ENCODE measurements at regions not wholly inside any gene's neighbourhood (a gene's known extent, or its start where the extent isn't known, plus 50 kb on each side); places are given as distances from the start of the nearest gene placed in this dataset.
"Not testable (repeated sequence)": the region's sequence is repeated elsewhere in the genome, so short reads cannot be mapped to it uniquely, and the experiment has no call there.

- TF ChIP-seq CTCF (conservative IDR thresholded peaks at IDR 0.05; ENCODE audit: low read length); EZH2phosphoT487 (IDR thresholded peaks at IDR 0.05; ENCODE audit: borderline replicate concordance, low read depth, low read length): not testable (repeated sequence)
Measured at GRCh38 chr5:153935151-153935550, 103.6 kb downstream of the FAM114A2 start.
